HUES48 (cell line): ENCODE measurements at regions not wholly inside any gene's neighbourhood (a gene's known extent, or its start where the extent isn't known, plus 50 kb on each side); places are given as distances from the start of the nearest gene placed in this dataset.
"Not testable (repeated sequence)": the region's sequence is repeated elsewhere in the genome, so short reads cannot be mapped to it uniquely, and the experiment has no call there.

Source experiments
- H3K27ac ChIP-seq: one replicate; pipeline ENCODE4 v1.7.0; 2013; ENCODE audit warnings: low read depth, low read length, inconsistent platforms
- H3K27me3 ChIP-seq: 2 replicates; pipeline ENCODE4 v1.6.1; 2013; ENCODE audit warnings: mild to moderate bottlenecking, low read length; ENCODE audit not compliant: control insufficient read depth, insufficient read depth
- H3K36me3 ChIP-seq: 2 replicates; pipeline ENCODE4 v1.6.1; 2013; ENCODE audit warnings: low read length; ENCODE audit not compliant: control insufficient read depth, insufficient read depth
- H3K4me1 ChIP-seq: 2 replicates; pipeline ENCODE4 v1.6.1; 2013; ENCODE audit warnings: mild to moderate bottlenecking, low read length; ENCODE audit not compliant: control insufficient read depth, insufficient read depth
- H3K4me3 ChIP-seq: 2 replicates; pipeline ENCODE4 v1.5.1; 2013; ENCODE audit warnings: mild to moderate bottlenecking, low read depth, low read length
- H3K9ac ChIP-seq: 2 replicates; pipeline ENCODE4 v1.6.1; 2013; ENCODE audit warnings: mild to moderate bottlenecking, low read depth, low read length, moderate library complexity
- H3K9me3 ChIP-seq: 2 replicates; pipeline ENCODE4 v1.6.1; 2013; ENCODE audit warnings: low read length; ENCODE audit not compliant: control insufficient read depth, insufficient read depth

- no peak overlapping the region for H3K9ac ChIP-seq
- H3K27ac ChIP-seq = no peak overlapping the region
- no peaks in the 10 kb centered on the region for H3K27me3 ChIP-seq
- no peaks in the 10 kb centered on the region for H3K9me3 ChIP-seq
- H3K4me3 ChIP-seq = no peak overlapping the region
- H3K36me3 ChIP-seq = no peaks in the 10 kb centered on the region
- peaks cover 14% of the 10 kb centered on the region for H3K4me1 ChIP-seq
Measured at GRCh38 chr2:134021830-134022524, 231.9 kb upstream of the MGAT5 start.

GRCh38 chr2:134023854-134024253, 230.0 kb upstream of the MGAT5 start:
- Histone ChIP-seq H3K27ac (no peak overlapping the region), H3K9me3 (no peaks in the 10 kb centered on the region), H3K9ac (no peak overlapping the region), H3K4me3 (no peak overlapping the region), H3K27me3 (no peaks in the 10 kb centered on the region), H3K4me1 (peaks cover 8% of the 10 kb centered on the region), H3K36me3 (no peaks in the 10 kb centered on the region)

- no peaks in the 10 kb centered on the region for H3K9me3 ChIP-seq
- H3K4me1 ChIP-seq = no peaks in the 10 kb centered on the region; the same call in 1 of the 2 replicates
- H3K4me3 ChIP-seq = no peak overlapping the region
Measured at GRCh38 chr2:134027980-134028379, 225.9 kb upstream of the MGAT5 start.

GRCh38 chr2:134029418-134029817, 224.5 kb upstream of the MGAT5 start:
- Histone ChIP-seq H3K27ac (no peak overlapping the region), H3K9me3 (no peaks in the 10 kb centered on the region), H3K27me3 (no peaks in the 10 kb centered on the region), H3K9ac (no peak overlapping the region), H3K4me1 (no peaks in the 10 kb centered on the region; the same call in 1 of the 2 replicates), H3K36me3 (no peaks in the 10 kb centered on the region), H3K4me3 (no peak overlapping the region)

More at GRCh38 chr2:134027980-134028379, 225.9 kb upstream of the MGAT5 start:
- Histone ChIP-seq H3K27ac (no peak overlapping the region), H3K27me3 (no peaks in the 10 kb centered on the region), H3K9ac (no peak overlapping the region), H3K36me3 (no peaks in the 10 kb centered on the region)

GRCh38 chr2:134031539-134031938, 222.3 kb upstream of the MGAT5 start:
- no peak overlapping the region for H3K27ac ChIP-seq
- H3K36me3 ChIP-seq = no peaks in the 10 kb centered on the region
- no peaks in the 10 kb centered on the region for H3K27me3 ChIP-seq
- H3K4me3 ChIP-seq = no peak overlapping the region
- no peaks in the 10 kb centered on the region; the same call in 1 of the 2 replicates for H3K4me1 ChIP-seq
- H3K9ac ChIP-seq = no peak overlapping the region
- H3K9me3 ChIP-seq = no peaks in the 10 kb centered on the region

- H3K9ac ChIP-seq = no peak overlapping the region
Measured at GRCh38 chr2:134035605-134036370, 218.1 kb upstream of the MGAT5 start.

GRCh38 chr2:134039912-134040581, 213.8 kb upstream of the MGAT5 start:
- Histone ChIP-seq H3K9me3 (peaks cover 22% of the 10 kb centered on the region), H3K4me3 (no peak overlapping the region), H3K9ac (no peak overlapping the region), H3K27me3 (no peaks in the 10 kb centered on the region), H3K4me1 (no peaks in the 10 kb centered on the region), H3K36me3 (no peaks in the 10 kb centered on the region), H3K27ac (no peak overlapping the region)

More at GRCh38 chr2:134035605-134036370, 218.1 kb upstream of the MGAT5 start:
- peaks cover 13% of the 10 kb centered on the region; the same call in 1 of the 2 replicates for H3K9me3 ChIP-seq
- H3K4me1 ChIP-seq = no peaks in the 10 kb centered on the region
- H3K36me3 ChIP-seq = no peaks in the 10 kb centered on the region
- H3K27me3 ChIP-seq = no peaks in the 10 kb centered on the region
- no peak overlapping the region for H3K4me3 ChIP-seq
- no peak overlapping the region for H3K27ac ChIP-seq

- not testable (repeated sequence) for H3K4me1 ChIP-seq, H3K27ac ChIP-seq, H3K27me3 ChIP-seq, H3K9ac ChIP-seq, H3K4me3 ChIP-seq, H3K36me3 ChIP-seq
- peaks cover 22% of the 10 kb centered on the region for H3K9me3 ChIP-seq
Measured at GRCh38 chr2:134040626-134041172, 213.2 kb upstream of the MGAT5 start.

GRCh38 chr2:134041877-134042276, 212.0 kb upstream of the MGAT5 start:
- no peak overlapping the region for H3K9ac ChIP-seq
- no peaks in the 10 kb centered on the region for H3K36me3 ChIP-seq
- H3K27me3 ChIP-seq = no peaks in the 10 kb centered on the region
- peaks cover 22% of the 10 kb centered on the region for H3K9me3 ChIP-seq
- H3K4me1 ChIP-seq = no peaks in the 10 kb centered on the region
- no peak overlapping the region for H3K4me3 ChIP-seq
- no peak overlapping the region for H3K27ac ChIP-seq

- H3K9me3 ChIP-seq = peaks cover 22% of the 10 kb centered on the region
- H3K27ac ChIP-seq, H3K4me3 ChIP-seq, H3K27me3 ChIP-seq, H3K36me3 ChIP-seq, H3K4me1 ChIP-seq, H3K9ac ChIP-seq: not testable (repeated sequence)
Measured at GRCh38 chr2:134043028-134043427, 210.8 kb upstream of the MGAT5 start.
